ENCODE measurements at regions not wholly inside any gene's neighbourhood (a gene's known extent, or its start where the extent isn't known, plus 50 kb on each side); places are given as distances from the start of the nearest gene placed in this dataset.

DNA sequence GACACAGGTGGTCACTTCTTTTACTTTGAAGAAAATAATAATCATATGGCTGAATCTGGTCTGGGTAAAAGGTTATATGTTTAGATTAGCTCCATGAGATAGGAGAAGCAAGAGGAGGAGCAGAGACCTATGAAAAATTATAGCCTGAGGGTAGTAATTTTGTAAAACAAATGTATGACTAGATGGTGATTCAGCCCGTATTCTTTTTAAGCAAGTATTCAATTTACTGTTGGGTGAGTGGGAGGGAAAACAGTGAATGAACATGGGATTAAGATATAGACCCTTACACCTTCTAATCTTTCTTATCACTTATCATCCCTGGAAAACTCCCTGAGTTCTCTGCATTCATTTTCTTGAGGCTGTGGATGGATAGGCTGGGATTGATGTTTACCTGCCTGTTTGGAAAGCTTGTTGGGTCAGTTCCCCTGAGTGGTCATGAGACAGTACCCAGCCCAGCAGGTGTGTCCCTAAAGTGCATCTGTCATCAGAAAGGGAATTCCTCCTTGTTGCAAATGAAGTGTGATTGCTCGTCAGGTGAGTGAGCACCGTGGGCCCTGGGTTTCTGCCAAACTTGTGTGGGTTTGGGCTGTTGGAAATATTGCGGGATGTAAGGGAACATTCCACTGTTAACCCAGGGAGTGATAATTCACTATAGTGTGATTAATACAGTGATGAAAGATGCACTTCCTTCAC, 101.2 kb upstream of the GDNF start:
- Mint-ChIP-seq H3K27ac (no peak overlapping the region), H3K9me3 (ENCODE audit: low read depth) (no peaks in the 10 kb centered on the region), H3K4me1 (ENCODE audit: low read depth) (no peaks in the 10 kb centered on the region), H3K4me3 (ENCODE audit: low read depth) (no peak overlapping the region), H3K36me3 (ENCODE audit: insufficient read depth) (no peaks in the 10 kb centered on the region), H3K27me3 (no peaks in the 10 kb centered on the region)
- no peak for DNase-seq (ENCODE audit: low spot score, unreplicated experiment)
- TF ChIP-seq, protein P1, sequence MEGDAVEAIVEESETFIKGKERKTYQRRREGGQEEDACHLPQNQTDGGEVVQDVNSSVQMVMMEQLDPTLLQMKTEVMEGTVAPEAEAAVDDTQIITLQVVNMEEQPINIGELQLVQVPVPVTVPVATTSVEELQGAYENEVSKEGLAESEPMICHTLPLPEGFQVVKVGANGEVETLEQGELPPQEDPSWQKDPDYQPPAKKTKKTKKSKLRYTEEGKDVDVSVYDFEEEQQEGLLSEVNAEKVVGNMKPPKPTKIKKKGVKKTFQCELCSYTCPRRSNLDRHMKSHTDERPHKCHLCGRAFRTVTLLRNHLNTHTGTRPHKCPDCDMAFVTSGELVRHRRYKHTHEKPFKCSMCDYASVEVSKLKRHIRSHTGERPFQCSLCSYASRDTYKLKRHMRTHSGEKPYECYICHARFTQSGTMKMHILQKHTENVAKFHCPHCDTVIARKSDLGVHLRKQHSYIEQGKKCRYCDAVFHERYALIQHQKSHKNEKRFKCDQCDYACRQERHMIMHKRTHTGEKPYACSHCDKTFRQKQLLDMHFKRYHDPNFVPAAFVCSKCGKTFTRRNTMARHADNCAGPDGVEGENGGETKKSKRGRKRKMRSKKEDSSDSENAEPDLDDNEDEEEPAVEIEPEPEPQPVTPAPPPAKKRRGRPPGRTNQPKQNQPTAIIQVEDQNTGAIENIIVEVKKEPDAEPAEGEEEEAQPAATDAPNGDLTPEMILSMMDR (IDR thresholded peaks at IDR 0.05; ENCODE audit: unreplicated experiment) = no peak

DNA sequence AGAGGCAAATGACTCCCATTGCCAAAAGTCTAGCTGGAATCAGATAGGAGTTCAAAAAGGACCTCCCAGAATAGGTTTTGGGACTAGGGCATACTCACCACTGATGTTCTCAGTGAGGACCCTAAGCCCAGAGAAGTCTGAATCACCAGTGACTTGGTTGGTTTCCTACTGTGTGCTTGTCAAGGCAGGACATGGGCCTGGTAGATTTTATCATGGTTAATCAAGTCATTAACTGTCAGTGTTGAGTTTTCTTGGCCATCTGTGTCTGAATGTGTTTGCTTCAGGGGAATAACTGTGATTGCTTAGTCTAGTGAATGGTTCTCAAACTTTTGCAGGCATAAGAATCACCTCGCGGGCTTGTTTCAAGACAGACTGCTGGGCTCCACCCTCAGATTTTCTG, 99.0 kb upstream of the GDNF start:
- DNase-seq (ENCODE audit: low spot score, unreplicated experiment) = no peak
- TF ChIP-seq, protein P1 (IDR thresholded peaks at IDR 0.05; ENCODE audit: unreplicated experiment) = no peak
- Mint-ChIP-seq H3K4me1 (ENCODE audit: low read depth) (no peaks in the 10 kb centered on the region), H3K4me3 (ENCODE audit: low read depth) (no peak overlapping the region), H3K27me3 (peaks cover 2% of the 10 kb centered on the region), H3K9me3 (ENCODE audit: low read depth) (no peaks in the 10 kb centered on the region), H3K36me3 (ENCODE audit: insufficient read depth) (no peaks in the 10 kb centered on the region), H3K27ac (no peak overlapping the region)

DNA sequence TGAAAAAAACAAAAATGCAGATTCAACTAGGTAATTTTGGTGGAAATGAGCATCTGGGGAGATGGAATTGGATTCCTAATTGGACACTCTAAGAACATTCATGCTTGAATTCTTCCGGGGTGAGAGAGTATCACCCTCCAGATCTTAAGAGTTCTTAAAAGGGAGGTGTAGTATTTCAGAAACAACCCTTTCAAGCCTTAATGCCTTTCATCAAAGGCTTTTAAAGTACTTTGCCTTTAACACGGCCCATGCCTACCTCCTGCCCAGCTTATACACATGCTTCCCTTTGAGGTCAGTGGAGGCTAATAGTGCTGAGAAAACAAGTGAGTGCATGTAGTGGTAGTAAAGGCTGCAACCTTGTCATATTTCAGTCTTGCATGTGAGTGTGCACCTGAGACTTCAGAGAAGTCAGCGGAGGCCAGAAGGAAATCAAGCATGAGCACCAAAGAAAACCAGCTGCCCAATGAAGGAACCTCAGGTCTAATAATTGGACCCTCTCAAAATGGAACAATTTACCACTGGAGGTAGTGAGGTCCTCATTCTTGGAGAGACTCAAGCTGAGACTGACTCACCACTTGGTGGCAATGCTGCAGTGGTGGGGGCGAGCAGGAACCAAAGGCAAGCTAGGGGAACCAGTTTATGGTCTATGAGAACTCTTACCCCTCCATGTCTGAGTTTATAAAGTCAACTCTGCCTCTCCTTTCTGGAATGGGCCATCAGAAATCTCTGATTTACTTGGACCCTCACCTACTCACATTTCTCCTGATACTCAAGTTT, 98.4 kb upstream of the GDNF start:
- TF ChIP-seq, protein P1 (IDR thresholded peaks at IDR 0.05; ENCODE audit: unreplicated experiment) = no peak
- Mint-ChIP-seq H3K9me3 (ENCODE audit: low read depth) (no peaks in the 10 kb centered on the region), H3K4me1 (ENCODE audit: low read depth) (no peaks in the 10 kb centered on the region), H3K36me3 (ENCODE audit: insufficient read depth) (no peaks in the 10 kb centered on the region), H3K27me3 (peaks cover 2% of the 10 kb centered on the region), H3K27ac (no peak overlapping the region), H3K4me3 (ENCODE audit: low read depth) (no peak overlapping the region)
- DNase-seq (ENCODE audit: low spot score, unreplicated experiment) = no peak

DNA sequence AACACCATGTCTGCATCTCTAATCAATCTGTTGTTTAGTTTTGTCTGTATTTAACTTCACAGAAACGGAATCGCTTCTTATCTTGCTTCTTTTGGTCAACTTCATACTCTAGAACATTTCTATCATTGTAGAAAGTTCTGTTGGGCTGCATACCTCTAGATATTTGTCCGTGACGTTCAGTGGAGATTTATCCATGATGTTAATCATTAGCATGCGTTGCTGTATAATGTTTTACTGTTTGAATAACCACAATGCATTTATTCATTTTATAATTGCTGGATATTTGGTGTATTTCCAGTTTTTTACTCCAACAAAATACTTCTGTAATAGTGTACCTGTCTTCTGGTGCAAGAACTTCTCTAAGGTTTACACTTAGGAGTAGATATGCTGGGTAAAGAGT, 96.2 kb upstream of the GDNF start:
- Mint-ChIP-seq H3K9me3 (ENCODE audit: low read depth) (no peaks in the 10 kb centered on the region), H3K4me3 (ENCODE audit: low read depth) (no peak overlapping the region), H3K4me1 (ENCODE audit: low read depth) (no peaks in the 10 kb centered on the region), H3K27ac (no peak overlapping the region), H3K36me3 (ENCODE audit: insufficient read depth) (no peaks in the 10 kb centered on the region), H3K27me3 (peaks cover 2% of the 10 kb centered on the region)
- TF ChIP-seq, protein P1 (IDR thresholded peaks at IDR 0.05; ENCODE audit: unreplicated experiment) = no peak
- DNase-seq (ENCODE audit: low spot score, unreplicated experiment) = no peak

DNA sequence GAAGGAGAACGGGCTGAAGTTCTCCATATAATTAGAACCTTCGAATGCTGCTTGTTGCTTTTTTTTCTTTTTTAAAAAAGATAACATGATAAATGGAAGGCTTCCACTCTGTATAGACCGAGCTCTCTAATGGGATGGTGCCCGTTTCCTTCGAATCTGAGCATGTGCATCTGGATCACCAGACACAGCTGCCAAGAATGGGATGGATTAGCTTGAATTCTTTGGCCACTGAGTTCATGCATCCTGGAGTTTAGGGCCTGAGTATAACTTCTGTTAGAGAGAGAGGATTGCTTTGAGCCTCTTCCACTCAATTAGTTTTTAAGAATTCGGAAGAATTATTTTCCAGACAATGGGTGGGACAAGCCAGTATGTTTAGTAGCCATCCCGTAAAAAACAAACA, 93.7 kb upstream of the GDNF start:
- no peaks in the 10 kb centered on the region for H3K9me3 Mint-ChIP-seq (ENCODE audit: low read depth)
- H3K4me3 Mint-ChIP-seq (ENCODE audit: low read depth) = no peak overlapping the region
- no peak overlapping the region for H3K27ac Mint-ChIP-seq
- no peak for DNase-seq (ENCODE audit: low spot score, unreplicated experiment)
- no peaks in the 10 kb centered on the region for H3K36me3 Mint-ChIP-seq (ENCODE audit: insufficient read depth)
- H3K27me3 Mint-ChIP-seq = peaks cover 2% of the 10 kb centered on the region
- H3K4me1 Mint-ChIP-seq (ENCODE audit: low read depth) = no peaks in the 10 kb centered on the region
- TF ChIP-seq, protein P1 (IDR thresholded peaks at IDR 0.05; ENCODE audit: unreplicated experiment) = no peak

Data from progenitor cell of endocrine pancreas (in vitro differentiated cells).